H9 (cell line): ENCODE measurements at regions not wholly inside any gene's neighbourhood (a gene's known extent, or its start where the extent isn't known, plus 50 kb on each side); places are given as distances from the start of the nearest gene placed in this dataset.

Experiments used
- DNase-seq: peaks from one replicate; pipeline ENCODE4 v3.0.0-alpha.2; 2017
- H2AFZ ChIP-seq: one replicate; pipeline ENCODE4 v1.6.1; 2013; ENCODE audit warnings: mild to moderate bottlenecking, low read length, control low read depth, moderate library complexity
- H2AK5ac ChIP-seq: 2 replicates; pipeline ENCODE4 v1.6.1; 2013; ENCODE audit warnings: low read length, control low read depth, mixed read lengths; ENCODE audit not compliant: insufficient read length
- H2BK120ac ChIP-seq: one replicate; pipeline ENCODE4 v1.6.1; 2013; ENCODE audit warnings: low read depth, mild to moderate bottlenecking, low read length, control low read depth, inconsistent platforms; ENCODE audit not compliant: poor library complexity, severe bottlenecking
- H2BK12ac ChIP-seq: 2 replicates; pipeline ENCODE4 v1.6.1; 2013; ENCODE audit warnings: low read length, control low read depth, mixed read lengths, low read depth; ENCODE audit not compliant: insufficient read length
- H2BK15ac ChIP-seq: 2 replicates; pipeline ENCODE4 v1.6.1; 2013; ENCODE audit warnings: low read depth, low read length, control low read depth
- H2BK20ac ChIP-seq: one replicate; pipeline ENCODE4 v1.6.1; 2013; ENCODE audit warnings: low read depth, mild to moderate bottlenecking, low read length, control low read depth, inconsistent platforms; ENCODE audit not compliant: poor library complexity, severe bottlenecking
- H2BK5ac ChIP-seq: 2 replicates; pipeline ENCODE4 v1.6.1; 2013; ENCODE audit warnings: low read length, control low read depth, mixed read lengths; ENCODE audit not compliant: insufficient read length
- H3K14ac ChIP-seq: 2 replicates; pipeline ENCODE4 v1.6.1; 2013; ENCODE audit warnings: low read length, control low read depth; ENCODE audit not compliant: insufficient read depth
- H3K18ac ChIP-seq: 2 replicates; pipeline ENCODE4 v1.6.1; 2013; ENCODE audit warnings: low read depth, mild to moderate bottlenecking, mixed read lengths, low read length, control low read depth; ENCODE audit not compliant: insufficient read length
- H3K23ac ChIP-seq: 2 replicates; pipeline ENCODE4 v1.6.1; 2013; ENCODE audit warnings: low read length, control low read depth, mixed read lengths, low read depth; ENCODE audit not compliant: insufficient read length
- H3K23me2 ChIP-seq: 2 replicates; pipeline ENCODE4 v1.6.1; 2013; ENCODE audit warnings: low read depth, mild to moderate bottlenecking, mixed read lengths, low read length, control low read depth; ENCODE audit not compliant: insufficient read length, poor library complexity, severe bottlenecking
- H3K27ac ChIP-seq: 2 replicates; pipeline ENCODE4 v1.5.1; 2013; ENCODE audit warnings: low read length, control low read depth, mixed read lengths, low read depth; ENCODE audit not compliant: insufficient read length
- H3K27me3 ChIP-seq: 2 replicates; pipeline ENCODE4 v1.6.1; 2013; ENCODE audit warnings: low read length, control low read depth, inconsistent platforms; ENCODE audit not compliant: insufficient read depth
- H3K4ac ChIP-seq: 2 replicates; pipeline ENCODE4 v1.6.1; 2013; ENCODE audit warnings: low read depth, mild to moderate bottlenecking, control low read depth, inconsistent platforms, low read length, moderate library complexity
- H3K4me1 ChIP-seq: 2 replicates; pipeline ENCODE4 v1.6.1; 2013; ENCODE audit warnings: low read length, control low read depth, inconsistent platforms; ENCODE audit not compliant: insufficient read depth
- H3K4me2 ChIP-seq: 2 replicates; pipeline ENCODE4 v1.6.1; 2013; ENCODE audit warnings: low read length, control low read depth, mixed read lengths; ENCODE audit not compliant: insufficient read length, insufficient read depth
- H3K56ac ChIP-seq: 2 replicates; pipeline ENCODE4 v1.6.1; 2013; ENCODE audit warnings: low read depth, mild to moderate bottlenecking, mixed read lengths, low read length, control low read depth; ENCODE audit not compliant: insufficient read length
- H3K79me1 ChIP-seq: 2 replicates; pipeline ENCODE4 v1.6.1; 2013; ENCODE audit warnings: low read depth, mild to moderate bottlenecking, moderate library complexity, low read length, control low read depth, inconsistent platforms; ENCODE audit not compliant: insufficient read depth, poor library complexity, severe bottlenecking
- H3K79me2 ChIP-seq: 2 replicates; pipeline ENCODE4 v1.6.1; 2013; ENCODE audit warnings: low read length, control low read depth, inconsistent platforms; ENCODE audit not compliant: insufficient read depth
- H3K9ac ChIP-seq: 2 replicates; pipeline ENCODE4 v1.6.1; 2013; ENCODE audit warnings: low read length, control low read depth, mixed read lengths; ENCODE audit not compliant: insufficient read length; ENCODE audit errors: extremely low read depth
- H3K9me3 ChIP-seq: one replicate; pipeline ENCODE4 v1.6.1; 2013; ENCODE audit warnings: low read depth, low read length, inconsistent platforms; ENCODE audit not compliant: control insufficient read depth
- H3T11ph ChIP-seq: one replicate; pipeline ENCODE4 v1.6.1; 2013; ENCODE audit warnings: mild to moderate bottlenecking, low read length, control low read depth, inconsistent platforms
- H4K20me1 ChIP-seq: one replicate; pipeline ENCODE4 v1.6.1; 2013; ENCODE audit not compliant: control insufficient read depth, insufficient read length, insufficient read depth
- H4K5ac ChIP-seq: 2 replicates; pipeline ENCODE4 v1.6.1; 2013; ENCODE audit warnings: low read depth, mild to moderate bottlenecking, mixed read lengths, low read length, control low read depth; ENCODE audit not compliant: insufficient read length
- H4K8ac ChIP-seq: replicated peaks from 2 replicates; pipeline ENCODE4 v1.6.1; 2013; ENCODE audit warnings: low read length, control low read depth, mixed read lengths, low read depth; ENCODE audit not compliant: insufficient read length
- H4K91ac ChIP-seq: 2 replicates; pipeline ENCODE4 v1.6.1; 2013; ENCODE audit warnings: low read depth, mild to moderate bottlenecking, moderate library complexity, mixed read lengths, low read length, control low read depth; ENCODE audit not compliant: insufficient read length
- H3K27ac Mint-ChIP-seq, 3 experiments: 2 replicates in 2 of 3; 3 replicates in 1 of 3; pipeline ENCODE4 v1.8.0; 2020 to 2021; ENCODE audit warnings: mixed read lengths in 3 of 3, mild to moderate bottlenecking in 1 of 3, moderate library complexity in 1 of 3
- H3K27me3 Mint-ChIP-seq: 2 replicates; pipeline ENCODE4 v1.8.0; 2021; ENCODE audit warnings: low read depth, mild to moderate bottlenecking, moderate library complexity, mixed read lengths
- H3K36me3 Mint-ChIP-seq, 3 experiments: 2 replicates in 2 of 3; 3 replicates in 1 of 3; pipeline ENCODE4 v1.8.0; 2020 to 2021; ENCODE audit warnings: low read depth in 3 of 3, mixed read lengths in 3 of 3; ENCODE audit not compliant: insufficient read depth in 1 of 3
- H3K4me1 Mint-ChIP-seq, 2 experiments: 2 replicates each; pipeline ENCODE4 v1.8.0; 2020; ENCODE audit warnings: mixed read lengths in 2 of 2
- H3K4me3 Mint-ChIP-seq, 2 experiments: 2 replicates in 1 of 2; 3 replicates in 1 of 2; pipeline ENCODE4 v1.8.0; 2020 to 2021; ENCODE audit warnings: mild to moderate bottlenecking in 2 of 2, mixed read lengths in 2 of 2, moderate library complexity in 1 of 2
- H3K9me3 Mint-ChIP-seq, 2 experiments: 2 replicates in 1 of 2; 3 replicates in 1 of 2; pipeline ENCODE4 v1.8.0; 2020; ENCODE audit warnings: mild to moderate bottlenecking in 2 of 2, mixed read lengths in 2 of 2, moderate library complexity in 1 of 2
- CTCF ChIP-seq: fragments of 200-600 bp; sonication (generic); conservative IDR thresholded peaks from 3 replicates; pipeline ENCODE4 v1.8.0; 2021; ENCODE audit warnings: antibody characterized with exemption, mild to moderate bottlenecking
- WGBS: extraction: QIAGEN DNeasy Blood & Tissue Kit; methylation state at CpG from one replicate; pipeline ENCODE4 v1.1.7; 2013; ENCODE audit warnings: missing lambda C conversion rate, low lambda C conversion rate, mixed read lengths; ENCODE audit not compliant: insufficient read length; ENCODE audit errors: extremely low coverage; 5-methylcytosine and 5-hydroxymethylcytosine counted together

GRCh38 chr16:11403920-11404319 lies 58.7 kb downstream of the RMI2 start:
- no peak overlapping the region for H4K91ac ChIP-seq
- H3K9me3 ChIP-seq, result no peaks in the 10 kb centered on the region
- no peak overlapping the region for H3K18ac ChIP-seq
- no peaks in the 10 kb centered on the region; the same call in 1 of the 2 replicates for H3K27me3 Mint-ChIP-seq
- no peak overlapping the region for H2BK5ac ChIP-seq
- H3K9me3 Mint-ChIP-seq, result peaks cover 0 to 4% of the 10 kb centered on the region in 2 experiments; a peak in 3 of 5 replicates
- H3K9ac ChIP-seq, result no peak overlapping the region
- no peaks in the 10 kb centered on the region for H3K4me1 ChIP-seq
- no peaks in the 10 kb centered on the region for H4K20me1 ChIP-seq
- H4K8ac ChIP-seq, result no peak overlapping the region
- H3K79me2 ChIP-seq, result no peaks in the 10 kb centered on the region
- H3K4me3 Mint-ChIP-seq, result no peak overlapping the region
- H2AFZ ChIP-seq, result no peak overlapping the region
- no peak for DNase-seq
- no peak overlapping the region for H3K23ac ChIP-seq
- no peak overlapping the region for H2BK120ac ChIP-seq
- no peaks in the 10 kb centered on the region for H3K27me3 ChIP-seq
- no peak for TF ChIP-seq CTCF
- H2BK12ac ChIP-seq, result no peak overlapping the region
- peak overlapping the region in 2 of 3 experiments; percentile 44 to 83; a peak in 3 of 7 replicates for H3K27ac Mint-ChIP-seq
- H4K5ac ChIP-seq, result no peak overlapping the region
- no peak overlapping the region for H3K14ac ChIP-seq
- WGBS, result no CpG with 5 or more reads among the region's 6 CpGs
- H3K36me3 Mint-ChIP-seq, result no peaks in the 10 kb centered on the region
- no peak overlapping the region for H3T11ph ChIP-seq
- no peak overlapping the region for H3K4ac ChIP-seq
- H3K23me2 ChIP-seq, result peaks cover 3% of the 10 kb centered on the region
- no peaks in the 10 kb centered on the region for H3K79me1 ChIP-seq
- no peak overlapping the region for H3K4me2 ChIP-seq
- no peak overlapping the region for H3K56ac ChIP-seq
- H2BK15ac ChIP-seq, result no peak overlapping the region
- peaks cover 2 to 5% of the 10 kb centered on the region in 2 experiments; a peak in 3 of 4 replicates for H3K4me1 Mint-ChIP-seq
- H3K27ac ChIP-seq, result no peak overlapping the region
- H2BK20ac ChIP-seq, result no peak overlapping the region
- no peak overlapping the region for H2AK5ac ChIP-seq
